T-helper 2 cell treated with Interferon-gamma antibody and Interleukin-4, amounts not matched to agents 5 μg/mL and 100 μg/mL, for 36 hours (primary cell): ENCODE measurements at regions not wholly inside any gene's neighbourhood (a gene's known extent, or its start where the extent isn't known, plus 50 kb on each side); places are given as distances from the start of the nearest gene placed in this dataset.
"Not testable (repeated sequence)": the region's sequence is repeated elsewhere in the genome, so short reads cannot be mapped to it uniquely, and the experiment has no call there.

Source experiments
- DNase-seq: peaks from one replicate; pipeline ENCODE4 v3.0.0; 2021; ENCODE audit warnings: low spot score
- H3K27ac Mint-ChIP-seq: one replicate; pipeline ENCODE4 v1.8.0; 2021; ENCODE audit warnings: mild to moderate bottlenecking, mixed read lengths
- H3K27me3 Mint-ChIP-seq: one replicate; pipeline ENCODE4 v1.8.0; 2021; ENCODE audit warnings: low read depth, mixed read lengths
- H3K36me3 Mint-ChIP-seq: one replicate; pipeline ENCODE4 v1.8.0; 2021; ENCODE audit warnings: low read depth, mixed read lengths
- H3K4me1 Mint-ChIP-seq: one replicate; pipeline ENCODE4 v1.8.0; 2021; ENCODE audit warnings: low read depth, mixed read lengths
- H3K4me3 Mint-ChIP-seq: one replicate; pipeline ENCODE4 v1.8.0; 2022; ENCODE audit warnings: mild to moderate bottlenecking, moderate library complexity, mixed read lengths
- H3K9me3 Mint-ChIP-seq: one replicate; pipeline ENCODE4 v1.8.0; 2021; ENCODE audit warnings: mixed read lengths

GRCh38 chr20:4635781-4636180 is 50.5 kb upstream of the PRNP start:
- Mint-ChIP-seq H3K27me3 (peaks cover 10% of the 10 kb centered on the region), H3K36me3 (no peaks in the 10 kb centered on the region), H3K4me1 (peaks cover 3% of the 10 kb centered on the region), H3K9me3 (no peaks in the 10 kb centered on the region), H3K27ac (no peak overlapping the region), H3K4me3 (no peak overlapping the region)
- DNase-seq, result no peak

GRCh38 chr20:4635342-4635741 is 50.9 kb upstream of the PRNP start:
- Mint-ChIP-seq H3K4me3 (no peak overlapping the region), H3K27me3 (peaks cover 10% of the 10 kb centered on the region), H3K36me3 (no peaks in the 10 kb centered on the region), H3K9me3 (no peaks in the 10 kb centered on the region), H3K27ac (no peak overlapping the region), H3K4me1 (peaks cover 3% of the 10 kb centered on the region)
- DNase-seq, result no peak

- no peak overlapping the region for H3K27ac Mint-ChIP-seq
- peaks cover 10% of the 10 kb centered on the region for H3K27me3 Mint-ChIP-seq
- H3K9me3 Mint-ChIP-seq, result no peaks in the 10 kb centered on the region
- DNase-seq, result no peak
- no peak overlapping the region for H3K4me3 Mint-ChIP-seq
- H3K4me1 Mint-ChIP-seq, result peaks cover 3% of the 10 kb centered on the region
- H3K36me3 Mint-ChIP-seq, result no peaks in the 10 kb centered on the region
Observed at GRCh38 chr20:4633780-4634179, 52.5 kb upstream of the PRNP start.

GRCh38 chr20:4633379-4633778 is 52.9 kb upstream of the PRNP start:
- Mint-ChIP-seq H3K27ac (no peak overlapping the region), H3K9me3 (no peaks in the 10 kb centered on the region), H3K27me3 (peaks cover 10% of the 10 kb centered on the region), H3K4me3 (no peak overlapping the region), H3K4me1 (peaks cover 3% of the 10 kb centered on the region), H3K36me3 (no peaks in the 10 kb centered on the region)
- DNase-seq, result no peak

GRCh38 chr20:4632876-4633275 is 53.4 kb upstream of the PRNP start:
- Mint-ChIP-seq H3K36me3 (no peaks in the 10 kb centered on the region), H3K27me3 (peaks cover 13% of the 10 kb centered on the region), H3K4me3 (no peak overlapping the region), H3K4me1 (peaks cover 3% of the 10 kb centered on the region), H3K9me3 (no peaks in the 10 kb centered on the region), H3K27ac (no peak overlapping the region)
- no peak for DNase-seq

GRCh38 chr20:4626228-4626627 is 60.0 kb upstream of the PRNP start:
- Mint-ChIP-seq H3K4me3 (no peak overlapping the region), H3K27me3 (peaks cover 38% of the 10 kb centered on the region), H3K4me1 (no peaks in the 10 kb centered on the region), H3K36me3 (no peaks in the 10 kb centered on the region), H3K27ac (no peak overlapping the region), H3K9me3 (peaks cover 10% of the 10 kb centered on the region)
- DNase-seq, result no peak

- Mint-ChIP-seq H3K4me1 (no peaks in the 10 kb centered on the region), H3K27ac (no peak overlapping the region), H3K4me3 (no peak overlapping the region), H3K9me3 (peaks cover 10% of the 10 kb centered on the region), H3K36me3 (no peaks in the 10 kb centered on the region), H3K27me3 (peaks cover 42% of the 10 kb centered on the region)
- DNase-seq, result no peak
Observed at GRCh38 chr20:4625687-4626086, 60.6 kb upstream of the PRNP start.

GRCh38 chr20:4624675-4625336 is 61.5 kb upstream of the PRNP start:
- not testable (repeated sequence) for DNase-seq, H3K4me1 Mint-ChIP-seq, H3K27ac Mint-ChIP-seq, H3K9me3 Mint-ChIP-seq, H3K4me3 Mint-ChIP-seq, H3K36me3 Mint-ChIP-seq
- peaks cover 48% of the 10 kb centered on the region for H3K27me3 Mint-ChIP-seq

GRCh38 chr20:4619144-4619543 is 67.1 kb upstream of the PRNP start:
- DNase-seq, H3K27ac Mint-ChIP-seq, H3K4me1 Mint-ChIP-seq, H3K4me3 Mint-ChIP-seq, H3K36me3 Mint-ChIP-seq: not testable (repeated sequence)
- H3K27me3 Mint-ChIP-seq, result peaks cover 50% of the 10 kb centered on the region
- peaks cover 21% of the 10 kb centered on the region for H3K9me3 Mint-ChIP-seq

GRCh38 chr20:4617484-4617883 is 68.8 kb upstream of the PRNP start:
- Mint-ChIP-seq H3K36me3 (no peaks in the 10 kb centered on the region), H3K9me3 (peaks cover 16% of the 10 kb centered on the region), H3K4me1 (peaks cover 8% of the 10 kb centered on the region), H3K27ac (no peak overlapping the region), H3K4me3 (no peak overlapping the region), H3K27me3 (peaks cover 39% of the 10 kb centered on the region)
- DNase-seq, result no peak

GRCh38 chr20:4617019-4617418 is 69.2 kb upstream of the PRNP start:
- peaks cover 34% of the 10 kb centered on the region for H3K27me3 Mint-ChIP-seq
- DNase-seq, result no peak
- peaks cover 8% of the 10 kb centered on the region for H3K4me1 Mint-ChIP-seq
- H3K27ac Mint-ChIP-seq, result no peak overlapping the region
- no peak overlapping the region for H3K4me3 Mint-ChIP-seq
- H3K9me3 Mint-ChIP-seq, result peaks cover 12% of the 10 kb centered on the region
- H3K36me3 Mint-ChIP-seq, result no peaks in the 10 kb centered on the region

- Mint-ChIP-seq H3K4me3 (no peak overlapping the region), H3K27ac (peak overlapping the region; percentile 32), H3K36me3 (no peaks in the 10 kb centered on the region), H3K9me3 (peaks cover 9% of the 10 kb centered on the region), H3K27me3 (peaks cover 7% of the 10 kb centered on the region), H3K4me1 (peaks cover 8% of the 10 kb centered on the region)
- DNase-seq, result peak; percentile 35
Observed at GRCh38 chr20:4613718-4614620, 72.3 kb upstream of the PRNP start.

- peaks cover 8% of the 10 kb centered on the region for H3K4me1 Mint-ChIP-seq
- no peak for DNase-seq
- peaks cover 9% of the 10 kb centered on the region for H3K9me3 Mint-ChIP-seq
- H3K4me3 Mint-ChIP-seq, result no peak overlapping the region
- peaks cover 3% of the 10 kb centered on the region for H3K27me3 Mint-ChIP-seq
- H3K27ac Mint-ChIP-seq, result no peak overlapping the region
- no peaks in the 10 kb centered on the region for H3K36me3 Mint-ChIP-seq
Observed at GRCh38 chr20:4613184-4613583, 73.1 kb upstream of the PRNP start.

- Mint-ChIP-seq H3K4me1 (peaks cover 9% of the 10 kb centered on the region), H3K9me3 (peaks cover 1% of the 10 kb centered on the region), H3K4me3 (no peak overlapping the region), H3K27me3 (peaks cover 7% of the 10 kb centered on the region), H3K36me3 (no peaks in the 10 kb centered on the region), H3K27ac (no peak overlapping the region)
- DNase-seq, result no peak
Observed at GRCh38 chr20:4610871-4611270, 75.4 kb upstream of the PRNP start.
